LoVo (cell line): ENCODE measurements at regions not wholly inside any gene's neighbourhood (a gene's known extent, or its start where the extent isn't known, plus 50 kb on each side); places are given as distances from the start of the nearest gene placed in this dataset.
"Not testable (repeated sequence)": the region's sequence is repeated elsewhere in the genome, so short reads cannot be mapped to it uniquely, and the experiment has no call there.

Source experiments
- DNase-seq: peaks from one replicate; pipeline ENCODE4 v3.0.0-alpha.2; 2016; ENCODE audit warnings: low spot score

DNA sequence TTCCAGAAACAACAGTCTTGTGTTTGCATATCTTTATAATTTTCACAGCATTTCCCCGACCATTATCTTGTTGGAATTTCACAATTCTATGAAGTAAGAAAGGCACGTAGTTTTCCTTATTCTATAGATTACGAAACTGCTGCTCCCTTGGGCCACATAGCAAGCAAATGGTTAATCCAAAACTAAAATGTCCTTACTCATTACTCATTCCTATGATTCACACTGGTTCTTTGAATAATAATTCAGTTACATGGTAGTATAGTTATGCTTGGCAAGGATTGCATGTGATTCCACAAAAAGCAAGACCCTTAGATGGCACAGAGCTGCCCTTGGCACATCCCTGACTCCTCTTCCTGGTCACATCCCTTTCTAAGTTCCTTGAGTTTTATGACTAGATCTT is 51.2 kb downstream of the OR13H1 start:
- DNase-seq, result no peak

DNA sequence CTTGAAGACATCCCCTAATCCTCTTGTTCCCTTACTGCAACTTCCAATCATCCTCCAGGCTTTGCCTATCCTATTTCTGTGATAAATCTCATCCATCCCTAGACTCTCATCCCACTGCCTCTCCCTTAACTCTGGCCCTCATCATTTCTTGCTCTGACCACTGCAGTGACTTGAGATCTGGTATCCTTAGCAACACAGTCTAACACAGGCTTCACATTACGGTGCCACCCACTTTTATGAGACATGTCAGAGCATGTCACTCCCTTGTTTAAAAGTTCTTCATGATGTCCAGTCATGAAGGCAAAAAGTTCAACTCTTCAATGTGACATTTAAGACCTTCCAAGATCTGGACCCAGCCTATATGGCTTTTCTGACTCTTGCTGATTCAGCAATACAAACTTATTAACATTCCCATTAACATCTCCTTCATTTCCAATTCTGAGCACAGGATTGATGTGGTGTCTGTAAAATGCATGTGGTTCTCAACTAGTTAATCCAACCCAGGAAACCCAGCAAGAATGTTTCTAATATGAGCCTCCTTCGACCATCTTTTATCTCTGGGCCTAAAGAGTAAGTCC is 64.0 kb downstream of the OR13H1 start:
- no peak for DNase-seq

GRCh38 chrX:131609480-131609879 is 65.6 kb downstream of the OR13H1 start:
- DNase-seq, result no peak

GRCh38 chrX:131613260-131613659 is 69.4 kb downstream of the OR13H1 start:
- DNase-seq, result no peak

GRCh38 chrX:131614241-131614640 is 70.4 kb downstream of the OR13H1 start:
- no peak for DNase-seq

- no peak for DNase-seq
Measured at GRCh38 chrX:131617182-131617581, 73.3 kb downstream of the OR13H1 start.

GRCh38 chrX:131621650-131622049 is 77.8 kb downstream of the OR13H1 start:
- no peak for DNase-seq

DNA sequence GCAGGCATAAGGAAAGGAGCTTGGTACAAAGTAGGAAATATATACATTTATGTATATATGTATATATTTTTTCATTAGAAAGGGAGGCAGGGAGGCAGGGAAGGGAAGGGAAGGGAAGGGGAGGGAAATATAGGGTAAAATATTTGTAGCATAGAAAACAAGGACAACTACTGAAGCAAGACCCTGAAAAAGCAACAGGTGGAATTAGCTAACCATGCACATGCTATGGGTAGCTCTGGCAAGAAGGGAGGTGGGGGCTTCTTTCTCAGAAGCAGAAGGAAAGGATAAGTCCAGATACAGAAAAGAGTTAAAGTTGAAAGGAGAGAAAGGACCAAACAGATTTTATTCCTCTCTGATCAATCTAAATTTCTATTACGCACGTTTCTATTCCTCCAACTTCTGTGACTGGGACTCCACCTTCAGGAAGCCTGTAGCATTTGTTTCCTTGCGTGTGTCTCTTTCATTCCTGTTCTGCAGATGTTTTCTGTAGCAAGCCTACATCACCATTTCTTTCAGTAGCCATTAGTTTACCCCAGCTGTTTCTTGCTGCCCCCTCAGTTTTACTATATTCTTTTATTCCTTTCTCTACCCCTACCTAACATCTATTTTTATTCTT is 82.9 kb downstream of the OR13H1 start:
- DNase-seq, result no peak

GRCh38 chrX:131630534-131630933 is 86.7 kb downstream of the OR13H1 start:
- DNase-seq, result no peak

DNA sequence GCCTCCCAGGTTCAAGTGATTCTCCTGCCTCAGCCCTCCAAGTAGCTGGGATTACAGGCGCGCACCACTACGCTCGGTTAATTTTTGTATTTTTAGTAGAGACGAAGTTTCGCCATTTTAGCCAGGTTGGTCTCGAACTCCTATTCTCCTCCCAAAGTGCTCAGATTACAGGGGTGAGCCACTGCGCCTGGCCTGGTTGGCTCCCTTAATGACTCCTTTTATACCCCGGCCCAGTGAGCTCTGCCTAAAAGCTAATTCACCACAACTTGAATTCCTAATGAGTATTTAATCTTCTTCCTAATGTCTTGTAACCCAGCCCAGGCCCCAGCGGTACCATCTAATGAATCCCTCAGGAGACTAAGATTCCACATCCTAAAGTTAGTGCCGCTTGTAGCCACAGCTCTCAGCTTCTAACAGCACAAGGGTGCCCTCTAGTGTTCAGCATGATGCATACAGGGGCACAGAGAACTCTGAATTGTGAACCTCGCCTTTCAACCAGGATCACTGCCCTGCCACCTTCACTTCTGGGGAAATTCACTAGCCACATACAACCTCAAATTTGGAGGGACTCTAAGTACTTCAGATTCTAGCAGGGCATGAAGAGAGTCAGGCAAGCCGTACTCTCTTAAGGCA is 89.5 kb downstream of the OR13H1 start:
- peak; percentile 47 for DNase-seq

GRCh38 chrX:131634900-131635299 is 91.0 kb downstream of the OR13H1 start:
- DNase-seq, result no peak

DNA sequence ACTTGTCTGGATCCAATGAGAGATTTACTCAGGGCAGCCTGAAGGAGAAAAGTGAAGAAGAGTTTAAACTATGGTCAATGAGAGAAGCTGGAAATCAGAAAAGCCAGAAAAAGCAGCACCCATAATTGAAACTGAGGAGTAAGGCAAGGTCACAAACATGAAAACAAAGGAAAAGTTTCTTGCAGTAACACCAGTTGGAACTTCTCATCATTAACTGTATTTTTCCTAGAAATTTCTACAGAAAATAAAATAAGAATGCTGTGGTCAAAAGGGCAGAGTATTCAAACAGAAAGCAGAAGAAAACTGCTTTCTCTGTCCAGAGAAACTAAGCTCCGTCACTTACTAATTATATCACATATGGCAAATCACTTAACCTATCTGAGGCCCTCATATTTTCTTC is 102.2 kb downstream of the OR13H1 start:
- no peak for DNase-seq

DNA sequence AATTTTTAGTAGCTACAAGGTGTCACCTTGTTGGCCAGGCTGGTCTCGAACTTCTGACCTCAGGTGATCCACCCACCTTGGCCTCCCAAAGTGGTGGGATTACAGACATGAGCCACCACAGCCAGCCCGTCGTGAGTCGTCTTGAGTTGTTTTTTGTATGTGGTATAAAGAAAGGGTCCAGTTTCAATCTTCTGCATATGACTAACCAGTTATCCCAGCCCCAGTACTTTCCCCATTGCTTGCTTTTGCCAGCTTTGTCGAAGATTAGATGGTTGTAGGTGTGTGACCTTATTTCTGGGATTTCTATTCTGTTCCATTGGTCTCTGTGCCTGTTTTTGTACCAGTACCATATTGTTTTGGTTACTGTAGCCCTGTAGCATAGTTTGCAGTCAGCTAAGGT is 105.9 kb downstream of the OR13H1 start:
- DNase-seq, result no peak

DNA sequence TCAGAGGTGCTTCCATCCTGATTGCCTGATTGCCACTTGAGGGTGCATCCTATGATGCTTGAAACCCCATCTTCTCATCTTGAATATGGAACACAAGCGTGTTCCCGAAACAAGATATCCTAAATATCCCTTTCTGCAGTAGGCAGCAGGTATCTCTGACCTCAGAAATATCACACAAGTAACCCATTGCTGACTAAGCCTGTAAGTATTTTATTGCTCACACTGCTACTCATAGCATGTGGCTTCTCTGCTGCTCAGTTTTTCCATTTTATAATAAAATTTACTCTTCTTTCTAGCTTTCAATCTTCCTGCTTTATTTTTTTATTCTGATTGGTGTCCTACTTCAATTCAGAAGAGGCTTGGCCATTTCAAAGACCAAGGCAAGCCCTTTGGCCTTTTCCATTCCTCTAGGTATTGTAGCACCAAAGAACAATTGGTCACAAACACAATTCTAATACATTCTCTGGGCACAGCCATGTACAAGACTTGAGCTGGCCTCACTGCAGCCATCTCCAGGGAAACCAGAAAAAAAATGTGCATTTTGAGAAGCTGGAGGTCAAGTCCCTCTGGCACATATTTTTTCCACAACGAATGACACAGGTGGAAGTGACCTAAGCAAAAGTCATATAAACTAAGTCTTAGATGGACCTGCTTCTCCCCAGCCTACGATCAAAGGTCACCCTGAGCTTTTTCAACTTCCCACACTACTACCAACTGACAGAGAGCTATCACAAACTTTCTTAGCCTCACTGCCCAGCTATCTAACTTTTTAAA is 107.0 kb downstream of the OR13H1 start:
- no peak for DNase-seq

- DNase-seq, result not testable (repeated sequence)
Measured at GRCh38 chrX:131663726-131664125, 119.9 kb downstream of the OR13H1 start.

- DNase-seq, result no peak
Measured at GRCh38 chrX:131671735-131672134, 127.9 kb downstream of the OR13H1 start.

DNA sequence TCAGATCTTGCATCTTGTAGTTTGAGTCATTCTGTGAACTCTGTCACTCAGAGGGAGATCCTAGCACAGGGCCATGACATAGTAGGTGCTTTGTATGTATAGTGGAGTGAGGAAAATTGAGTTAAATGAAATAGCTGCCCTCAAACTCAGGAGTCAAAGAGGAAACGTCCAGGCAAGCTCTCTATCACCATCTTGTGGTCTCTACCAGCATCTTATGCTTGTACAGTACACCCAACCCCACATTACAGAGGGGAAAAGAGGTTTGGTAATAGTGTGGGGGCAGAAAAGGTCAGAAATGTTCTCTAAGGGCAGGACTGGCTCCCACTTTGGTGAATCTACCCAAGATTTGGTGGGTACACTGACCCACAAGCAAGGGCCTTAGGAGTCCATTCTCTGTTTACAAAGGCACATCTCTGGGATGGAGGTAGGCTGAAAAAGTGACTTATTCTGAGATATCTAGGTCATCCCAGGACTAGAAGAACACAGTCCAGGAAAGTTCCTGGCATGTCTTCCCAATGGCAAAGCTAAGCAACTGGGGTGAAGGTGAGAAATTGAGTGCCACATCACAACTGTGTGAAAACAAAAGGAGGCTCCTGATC is 131.8 kb downstream of the OR13H1 start:
- DNase-seq, result no peak

DNA sequence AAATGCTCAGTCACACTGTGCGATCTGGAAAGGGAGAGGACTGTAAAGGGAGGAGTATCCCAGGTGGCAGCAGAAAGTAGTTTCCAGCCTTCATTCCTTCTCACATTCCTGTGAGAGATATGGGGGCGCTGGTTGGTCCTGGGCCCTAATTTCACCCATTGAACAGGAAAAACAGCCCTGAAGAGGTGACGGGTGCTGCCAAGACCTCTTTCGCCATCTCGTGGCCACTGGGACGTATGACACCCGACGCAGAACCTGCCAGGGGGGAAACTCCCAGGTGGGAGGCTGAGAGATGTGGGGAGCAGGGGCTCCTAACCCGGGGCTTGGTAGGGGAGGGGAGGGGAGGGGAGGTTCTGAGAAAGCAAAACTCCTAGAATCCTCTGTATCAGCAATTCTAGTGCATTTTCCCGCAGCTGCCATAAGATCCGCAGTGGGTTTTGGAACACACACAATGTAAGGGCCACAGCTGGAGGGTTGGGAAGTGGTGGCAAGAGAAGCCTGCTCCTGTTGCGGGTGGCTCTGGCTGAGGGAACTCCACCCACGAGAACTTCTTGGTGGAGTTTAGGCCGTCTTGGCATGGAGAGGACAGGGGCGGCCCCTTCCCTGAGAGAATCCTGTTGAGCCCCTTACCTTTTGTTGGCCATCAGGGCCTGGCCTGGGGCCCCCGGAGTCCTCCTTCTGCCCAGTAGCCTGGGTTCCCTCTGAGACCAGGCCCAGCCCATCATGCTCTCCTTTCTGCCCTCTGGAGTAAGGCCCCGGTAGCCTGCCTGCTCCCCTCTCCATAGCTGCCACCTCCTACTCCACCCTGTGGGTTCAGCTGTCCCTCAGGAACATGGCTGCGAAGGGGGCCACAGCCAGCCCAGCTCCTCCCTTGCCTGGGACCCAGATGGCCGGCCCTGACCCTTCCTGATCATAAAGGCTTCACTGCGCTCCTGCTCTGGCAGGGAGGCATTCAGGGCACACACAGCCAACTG is 134.1 kb downstream of the OR13H1 start:
- peak; percentile 6 for DNase-seq

DNA sequence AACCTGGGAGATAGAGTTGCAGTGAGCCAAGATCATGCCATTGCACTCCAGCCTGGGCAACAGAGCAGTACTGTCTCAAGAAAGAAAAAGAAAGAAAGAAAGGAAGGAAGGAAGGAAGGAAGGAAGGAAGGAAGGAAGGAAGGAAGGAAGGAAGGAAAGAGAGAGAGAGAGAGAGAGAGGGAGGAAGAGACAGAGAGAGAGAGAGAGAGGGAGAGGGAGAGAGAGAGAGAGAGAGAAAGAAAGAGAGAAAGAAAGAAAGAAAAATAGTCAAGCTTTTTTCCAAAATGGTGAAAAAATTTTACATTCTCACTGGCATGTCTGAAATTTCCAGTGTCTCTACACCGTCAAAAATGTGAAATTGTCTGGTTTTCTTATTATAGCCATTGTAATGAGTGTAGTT is 138.9 kb downstream of the OR13H1 start:
- DNase-seq, result not testable (repeated sequence)

DNA sequence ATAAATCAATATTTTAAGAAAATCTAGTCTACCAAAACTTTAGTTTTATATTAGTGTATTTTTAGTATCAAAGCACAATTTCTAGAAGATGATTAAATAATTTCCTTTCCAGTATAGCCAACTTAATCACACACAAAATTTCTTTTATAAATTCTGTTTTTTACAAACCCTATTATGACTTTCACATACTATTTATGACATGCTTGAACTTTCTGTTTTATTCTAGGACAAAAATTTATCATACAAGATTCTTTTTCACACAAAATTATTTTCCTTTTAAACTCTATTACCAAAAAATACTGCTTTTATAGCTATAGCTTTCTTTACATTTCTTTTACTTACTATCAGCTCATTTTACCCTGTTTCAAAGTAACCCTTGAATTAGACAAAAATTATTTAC is 149.5 kb downstream of the OR13H1 start:
- no peak for DNase-seq

DNA sequence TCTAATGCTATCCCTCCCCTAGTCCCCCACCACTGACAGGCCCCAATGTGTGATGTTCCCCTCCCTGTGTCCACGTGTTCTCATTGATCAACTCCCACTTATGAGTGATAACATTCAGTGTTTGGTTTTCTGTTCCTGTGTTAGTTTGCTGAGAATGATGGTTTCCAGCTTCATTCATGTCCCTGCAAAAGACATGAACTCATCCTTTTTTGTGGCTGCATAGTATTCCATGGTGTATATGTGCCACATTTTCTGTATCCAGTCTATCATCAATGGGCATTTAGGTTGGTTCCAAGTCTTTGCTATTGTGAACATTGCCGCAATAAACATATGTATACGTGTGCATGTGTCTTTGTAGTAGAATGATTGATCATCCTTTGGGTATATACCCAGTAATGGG is 153.1 kb downstream of the OR13H1 start:
- not testable (repeated sequence) for DNase-seq
